ENCODE measurements at regions not wholly inside any gene's neighbourhood (a gene's known extent, or its start where the extent isn't known, plus 50 kb on each side); places are given as distances from the start of the nearest gene placed in this dataset.

GRCh38 chr19:28022506-28022905, 1190.4 kb downstream of the UQCRFS1 start:
- peaks cover 0 to 12% of the 10 kb centered on the region in 2 donors for H3K4me1 ChIP-seq (ENCODE audit: control insufficient read depth in 2 of 2, insufficient read depth in 1 of 2, low read depth in 1 of 2, low read length in 2 of 2)

GRCh38 chr19:28021259-28022185, 1191.4 kb downstream of the UQCRFS1 start:
- Histone ChIP-seq H3K9ac (ENCODE audit: low read depth, low read length, poor library complexity) (no peak overlapping the region), H3K36me3 (replicated peaks in 1 of 2; ENCODE audit: control insufficient read depth in 2 of 2, insufficient read depth in 2 of 2, low read length in 2 of 2) (no peaks in the 10 kb centered on the region)

More at GRCh38 chr19:28022506-28022905, 1190.4 kb downstream of the UQCRFS1 start:
- H3K9me3 ChIP-seq (replicated peaks in 1 of 2; ENCODE audit: control insufficient read depth in 2 of 2, insufficient read depth in 1 of 2, low read depth in 1 of 2, low read length in 2 of 2), result no peaks in the 10 kb centered on the region
- H2AFZ ChIP-seq (ENCODE audit: low read length), result no peak overlapping the region
- no peaks in the 10 kb centered on the region for H3K27me3 ChIP-seq (ENCODE audit: control insufficient read depth in 3 of 3, insufficient read depth in 3 of 3, low read depth in 1 of 3, low read length in 3 of 3)
- H2BK120ac ChIP-seq (ENCODE audit: low read depth, low read length), result no peak overlapping the region
- no peak overlapping the region for H3K4me2 ChIP-seq (ENCODE audit: insufficient read depth, low read length, poor library complexity, severe bottlenecking)
- no peak overlapping the region for H4K91ac ChIP-seq (ENCODE audit: low read depth, low read length, poor library complexity)
- H3K36me3 ChIP-seq (replicated peaks in 1 of 2; ENCODE audit: control insufficient read depth in 2 of 2, insufficient read depth in 2 of 2, low read length in 2 of 2), result no peaks in the 10 kb centered on the region
- no peak overlapping the region for H3K18ac ChIP-seq (ENCODE audit: low read length)
- no peak overlapping the region for H2BK12ac ChIP-seq (ENCODE audit: low read length)
- no peak overlapping the region for H4K8ac ChIP-seq (ENCODE audit: low read depth, low read length)
- no peak overlapping the region for H3K23ac ChIP-seq (ENCODE audit: low read depth, low read length, poor library complexity)
- H2BK5ac ChIP-seq (ENCODE audit: low read length), result no peak overlapping the region
- H3K4ac ChIP-seq (ENCODE audit: low read length), result no peak overlapping the region
- no peak overlapping the region for H3K4me3 ChIP-seq (ENCODE audit: low read length in 2 of 2)
- no CpG with 5 or more reads among the region's 7 CpGs for WGBS, 2 donors (ENCODE audit: extremely low coverage in 2 of 2, insufficient read length in 2 of 2, insufficient replicate concordance in 1 of 2)
- H2AK5ac ChIP-seq (ENCODE audit: low read depth, low read length), result no peak overlapping the region
- no peak overlapping the region for H3K9ac ChIP-seq (ENCODE audit: low read depth, low read length, poor library complexity)
- H2BK15ac ChIP-seq (ENCODE audit: low read length), result no peak overlapping the region
- H3K79me1 ChIP-seq (ENCODE audit: low read depth, low read length), result no peaks in the 10 kb centered on the region
- H3K14ac ChIP-seq (ENCODE audit: low read length), result no peak overlapping the region
- no peak for DNase-seq (ENCODE audit: low spot score)
- no peak overlapping the region for H3K27ac ChIP-seq (replicated peaks; ENCODE audit: low read length)

GRCh38 chr19:28020619-28021258, 1192.2 kb downstream of the UQCRFS1 start:
- Histone ChIP-seq H3K23ac (ENCODE audit: low read depth, low read length, poor library complexity) (peak overlapping the region; percentile 39), H3K4ac (ENCODE audit: low read length) (no peak overlapping the region), H3K4me2 (ENCODE audit: insufficient read depth, low read length, poor library complexity, severe bottlenecking) (no peak overlapping the region), H3K14ac (ENCODE audit: low read length) (no peak overlapping the region), H3K18ac (ENCODE audit: low read length) (peak overlapping the region; percentile 44), H3K27me3 (ENCODE audit: control insufficient read depth in 3 of 3, insufficient read depth in 3 of 3, low read depth in 1 of 3, low read length in 3 of 3) (no peaks in the 10 kb centered on the region), H3K9me3 (replicated peaks in 1 of 2; ENCODE audit: control insufficient read depth in 2 of 2, insufficient read depth in 1 of 2, low read depth in 1 of 2, low read length in 2 of 2) (no peaks in the 10 kb centered on the region), H3K79me1 (ENCODE audit: low read depth, low read length) (peaks cover 3% of the 10 kb centered on the region), H4K91ac (ENCODE audit: low read depth, low read length, poor library complexity) (no peak overlapping the region), H3K4me3 (ENCODE audit: low read length in 2 of 2) (no peak overlapping the region), H2BK5ac (ENCODE audit: low read length) (no peak overlapping the region), H2BK12ac (ENCODE audit: low read length) (no peak overlapping the region), H2BK120ac (ENCODE audit: low read depth, low read length) (no peak overlapping the region), H3K27ac (replicated peaks; ENCODE audit: low read length) (no peak overlapping the region), H2AK5ac (ENCODE audit: low read depth, low read length) (no peak overlapping the region), H3K9ac (ENCODE audit: low read depth, low read length, poor library complexity) (no peak overlapping the region), H4K8ac (ENCODE audit: low read depth, low read length) (no peak overlapping the region), H2BK15ac (ENCODE audit: low read length) (peak overlapping the region; percentile 33), H3K4me1 (ENCODE audit: control insufficient read depth in 2 of 2, insufficient read depth in 1 of 2, low read depth in 1 of 2, low read length in 2 of 2) (peaks cover 0 to 8% of the 10 kb centered on the region in 2 donors), H2AFZ (ENCODE audit: low read length) (no peak overlapping the region), H3K36me3 (replicated peaks in 1 of 2; ENCODE audit: control insufficient read depth in 2 of 2, insufficient read depth in 2 of 2, low read length in 2 of 2) (no peaks in the 10 kb centered on the region)
- WGBS, 2 donors (ENCODE audit: extremely low coverage in 2 of 2, insufficient read length in 2 of 2, insufficient replicate concordance in 1 of 2), result no CpG with 5 or more reads among the region's 7 CpGs
- DNase-seq (ENCODE audit: low spot score), result no peak

More at GRCh38 chr19:28021259-28022185, 1191.4 kb downstream of the UQCRFS1 start:
- H3K79me1 ChIP-seq (ENCODE audit: low read depth, low read length), result no peaks in the 10 kb centered on the region
- no peak overlapping the region for H2BK5ac ChIP-seq (ENCODE audit: low read length)
- WGBS, 2 donors (ENCODE audit: extremely low coverage in 2 of 2, insufficient read length in 2 of 2, insufficient replicate concordance in 1 of 2), result no CpG with 5 or more reads among the region's 8 CpGs
- no peak overlapping the region for H2AK5ac ChIP-seq (ENCODE audit: low read depth, low read length)
- peaks cover 0 to 12% of the 10 kb centered on the region in 2 donors for H3K4me1 ChIP-seq (ENCODE audit: control insufficient read depth in 2 of 2, insufficient read depth in 1 of 2, low read depth in 1 of 2, low read length in 2 of 2)
- H2BK120ac ChIP-seq (ENCODE audit: low read depth, low read length), result no peak overlapping the region
- no peak overlapping the region for H3K27ac ChIP-seq (replicated peaks; ENCODE audit: low read length)
- no peak overlapping the region for H3K4me2 ChIP-seq (ENCODE audit: insufficient read depth, low read length, poor library complexity, severe bottlenecking)
- H2AFZ ChIP-seq (ENCODE audit: low read length), result no peak overlapping the region
- no peak overlapping the region for H4K91ac ChIP-seq (ENCODE audit: low read depth, low read length, poor library complexity)
- H3K14ac ChIP-seq (ENCODE audit: low read length), result no peak overlapping the region
- no peak overlapping the region for H2BK12ac ChIP-seq (ENCODE audit: low read length)
- no peak overlapping the region for H3K4me3 ChIP-seq (ENCODE audit: low read length in 2 of 2)
- H3K9me3 ChIP-seq (replicated peaks in 1 of 2; ENCODE audit: control insufficient read depth in 2 of 2, insufficient read depth in 1 of 2, low read depth in 1 of 2, low read length in 2 of 2), result no peaks in the 10 kb centered on the region
- DNase-seq (ENCODE audit: low spot score), result no peak
- H4K8ac ChIP-seq (ENCODE audit: low read depth, low read length), result no peak overlapping the region
- no peak overlapping the region for H3K18ac ChIP-seq (ENCODE audit: low read length)
- no peak overlapping the region for H3K23ac ChIP-seq (ENCODE audit: low read depth, low read length, poor library complexity)
- H2BK15ac ChIP-seq (ENCODE audit: low read length), result no peak overlapping the region
- H3K4ac ChIP-seq (ENCODE audit: low read length), result no peak overlapping the region
- no peaks in the 10 kb centered on the region for H3K27me3 ChIP-seq (ENCODE audit: control insufficient read depth in 3 of 3, insufficient read depth in 3 of 3, low read depth in 1 of 3, low read length in 3 of 3)

- Histone ChIP-seq H3K79me1 (ENCODE audit: low read depth, low read length) (peaks cover 3% of the 10 kb centered on the region), H2BK5ac (ENCODE audit: low read length) (no peak overlapping the region), H3K4me1 (ENCODE audit: control insufficient read depth in 2 of 2, insufficient read depth in 1 of 2, low read depth in 1 of 2, low read length in 2 of 2) (peaks cover 0 to 8% of the 10 kb centered on the region in 2 donors), H2AFZ (ENCODE audit: low read length) (no peak overlapping the region), H3K9ac (ENCODE audit: low read depth, low read length, poor library complexity) (no peak overlapping the region), H3K14ac (ENCODE audit: low read length) (no peak overlapping the region), H2BK120ac (ENCODE audit: low read depth, low read length) (no peak overlapping the region), H2BK15ac (ENCODE audit: low read length) (no peak overlapping the region), H3K27me3 (ENCODE audit: control insufficient read depth in 3 of 3, insufficient read depth in 3 of 3, low read depth in 1 of 3, low read length in 3 of 3) (no peaks in the 10 kb centered on the region), H3K9me3 (replicated peaks in 1 of 2; ENCODE audit: control insufficient read depth in 2 of 2, insufficient read depth in 1 of 2, low read depth in 1 of 2, low read length in 2 of 2) (no peaks in the 10 kb centered on the region), H2AK5ac (ENCODE audit: low read depth, low read length) (no peak overlapping the region), H3K36me3 (replicated peaks in 1 of 2; ENCODE audit: control insufficient read depth in 2 of 2, insufficient read depth in 2 of 2, low read length in 2 of 2) (no peaks in the 10 kb centered on the region), H4K91ac (ENCODE audit: low read depth, low read length, poor library complexity) (no peak overlapping the region), H3K4me3 (ENCODE audit: low read length in 2 of 2) (no peak overlapping the region), H3K4me2 (ENCODE audit: insufficient read depth, low read length, poor library complexity, severe bottlenecking) (no peak overlapping the region), H3K27ac (replicated peaks; ENCODE audit: low read length) (no peak overlapping the region), H3K23ac (ENCODE audit: low read depth, low read length, poor library complexity) (no peak overlapping the region), H3K18ac (ENCODE audit: low read length) (no peak overlapping the region), H2BK12ac (ENCODE audit: low read length) (no peak overlapping the region), H3K4ac (ENCODE audit: low read length) (no peak overlapping the region), H4K8ac (ENCODE audit: low read depth, low read length) (no peak overlapping the region)
- WGBS, 2 donors (ENCODE audit: extremely low coverage in 2 of 2, insufficient read length in 2 of 2, insufficient replicate concordance in 1 of 2), result no CpG with 5 or more reads among the region's 7 CpGs
- no peak for DNase-seq (ENCODE audit: low spot score)
These were observed 1193.0 kb downstream of the UQCRFS1 start for GRCh38 chr19:28019901-28020300.

Data from neuronal stem cell (in vitro differentiated cells).